PC-9 (cell line): ENCODE measurements at regions not wholly inside any gene's neighbourhood (a gene's known extent, or its start where the extent isn't known, plus 50 kb on each side); places are given as distances from the start of the nearest gene placed in this dataset.

Experiments used
- BruUV-seq: library from RNA; stranded (reverse); fragments of 400-500 nt; replicated peaks from 2 replicates; lab custom pipeline; 2021; lab: Mats Ljungman, UMichigan
- CTCF ChIA-PET: fragments of 300-600 bp; sonication (Branson Sonifier 250); formaldehyde crosslinking; loops from one replicate; lab custom pipeline; 2022; ENCODE audit warnings: antibody characterized with exemption; lab: Charles Lee
- POLR2A ChIA-PET: fragments of 300-600 bp; sonication (Branson Sonifier 250); formaldehyde crosslinking; loops from one replicate; lab custom pipeline; 2022; ENCODE audit warnings: antibody characterized with exemption; ENCODE audit not compliant: unreplicated experiment; lab: Charles Lee
- DNase-seq, 2 experiments: peaks; one replicate each; pipeline versions ENCODE4 v3.0.0 to v3.0.0-alpha.2; 2015 to 2022; ENCODE audit warnings: mixed read lengths in 1 of 2
- H2AFZ ChIP-seq: fragments of 200-600 bp; sonication (generic); 2 replicates; pipeline ENCODE4 v1.8.1; 2017; ENCODE audit warnings: antibody characterized with exemption
- H3F3A ChIP-seq: fragments of 200-600 bp; sonication (generic); 2 replicates; pipeline ENCODE4 v1.8.1; 2017; ENCODE audit warnings: antibody characterized with exemption, mild to moderate bottlenecking, low read depth; ENCODE audit not compliant: insufficient read depth
- H3K27ac ChIP-seq: fragments of 200-600 bp; sonication (generic); 2 replicates; pipeline ENCODE4 v1.6.1; 2016; ENCODE audit warnings: mixed run types
- H3K27me3 ChIP-seq: fragments of 200-600 bp; sonication (generic); 2 replicates; pipeline ENCODE4 v1.6.1; 2016; ENCODE audit warnings: low read depth, mixed run types; ENCODE audit not compliant: insufficient read depth
- H3K36me3 ChIP-seq: fragments of 200-600 bp; sonication (generic); 2 replicates; pipeline ENCODE4 v1.6.1; 2016; ENCODE audit warnings: low read depth, mixed run types
- H3K4me1 ChIP-seq: fragments of 200-600 bp; sonication (generic); replicated peaks from 2 replicates; pipeline ENCODE4 v1.6.1; 2016; ENCODE audit warnings: mixed run types; ENCODE audit not compliant: insufficient read depth
- H3K4me2 ChIP-seq: fragments of 200-600 bp; sonication (generic); 2 replicates; pipeline ENCODE4 v1.6.1; 2017; ENCODE audit warnings: mixed run types
- H3K4me3 ChIP-seq: fragments of 200-600 bp; sonication (generic); 2 replicates; pipeline ENCODE4 v1.6.1; 2016; ENCODE audit warnings: mixed run types
- H3K79me2 ChIP-seq: fragments of 200-600 bp; sonication (generic); 2 replicates; pipeline ENCODE4 v1.6.1; 2017; ENCODE audit warnings: low read depth, mixed run types
- H3K9me2 ChIP-seq: fragments of 200-600 bp; sonication (generic); 2 replicates; pipeline ENCODE4 v1.8.1; 2017; ENCODE audit warnings: mild to moderate bottlenecking; ENCODE audit not compliant: insufficient read depth
- H3K9me3 ChIP-seq: fragments of 200-600 bp; sonication (generic); 2 replicates; pipeline ENCODE4 v1.8.1; 2016; ENCODE audit warnings: low read depth; ENCODE audit not compliant: insufficient read depth
- H4K20me1 ChIP-seq: fragments of 200-600 bp; sonication (generic); 2 replicates; pipeline ENCODE4 v1.8.1; 2017; ENCODE audit not compliant: insufficient read depth
- CTCF ChIP-seq: fragments of 200-600 bp; sonication (generic); conservative IDR thresholded peaks from 2 replicates; pipeline ENCODE4 v1.6.1; 2017; ENCODE audit warnings: mixed run types, antibody characterized with exemption, mild to moderate bottlenecking, moderate library complexity
- EZH2 ChIP-seq: fragments of 200-600 bp; sonication (generic); IDR thresholded peaks from 2 replicates; pipeline ENCODE4 v1.8.0; 2017; ENCODE audit warnings: antibody characterized with exemption, low read depth
- intact Hi-C: fragments of 100-400 bp; cut with micrococcal nuclease; formaldehyde crosslinking; loops from one replicate; pipeline ENCODE4 v1.10.0; 2022; ENCODE audit not compliant: unreplicated experiment

- no peaks in the 10 kb centered on the region for H3K36me3 ChIP-seq
- POLR2A ChIA-PET = no interaction called here
- no peaks in the 10 kb centered on the region for H3K27me3 ChIP-seq
- intact Hi-C loops = no loop called here
- no peaks in the 10 kb centered on the region; the same call in 1 of the 2 replicates for H3K9me3 ChIP-seq
- no peak for TF ChIP-seq EZH2
- no peak for TF ChIP-seq CTCF
- no peaks in the 10 kb centered on the region for H4K20me1 ChIP-seq
- H3F3A ChIP-seq = peaks cover 40% of the 10 kb centered on the region
- BruUV-seq = no TSS peak
- H3K9me2 ChIP-seq = no peaks in the 10 kb centered on the region
- peak overlapping the region; percentile 89 for H3K27ac ChIP-seq
- peak overlapping the region; percentile 68 for H3K4me2 ChIP-seq
- CTCF ChIA-PET = no interaction called here
- no peak overlapping the region for H3K4me3 ChIP-seq
- peaks cover 45% of the 10 kb centered on the region for H3K4me1 ChIP-seq
- no peaks in the 10 kb centered on the region for H3K79me2 ChIP-seq
- H2AFZ ChIP-seq = no peak overlapping the region
- peak; percentile 11 to 83 for DNase-seq
Observed at GRCh38 chr21:26388731-26389231, 184.3 kb downstream of the CYYR1 start.

DNA sequence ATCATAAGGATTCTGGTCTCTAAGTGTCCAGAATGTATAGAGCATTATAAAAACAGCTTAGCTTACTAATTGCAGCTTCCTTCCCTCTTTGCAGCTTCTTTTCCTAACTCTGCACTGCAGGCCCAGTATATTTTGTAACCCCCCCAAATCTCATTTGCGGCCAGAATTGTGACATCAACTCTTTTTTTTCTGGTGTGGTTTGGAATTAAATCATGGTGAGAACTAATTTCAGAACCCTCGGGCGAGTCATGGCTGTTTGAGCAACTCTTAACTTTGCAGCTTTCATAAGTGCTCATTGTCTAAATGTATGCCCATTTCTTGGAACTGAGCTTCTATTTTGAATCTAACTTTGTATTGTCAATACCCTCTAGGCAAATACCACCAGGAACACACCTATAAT lies 187.4 kb downstream of the CYYR1 start:
- no peak overlapping the region for H3K27ac ChIP-seq
- intact Hi-C loops = no loop called here
- H3K9me2 ChIP-seq = no peaks in the 10 kb centered on the region
- BruUV-seq = no TSS peak
- TF ChIP-seq EZH2 (no peak), CTCF (no peak)
- no peaks in the 10 kb centered on the region for H3K36me3 ChIP-seq
- peak in 1 of 2 experiments; percentile 39 for DNase-seq
- H3K4me3 ChIP-seq = no peak overlapping the region
- H3K4me2 ChIP-seq = no peak overlapping the region
- ChIA-PET CTCF (no interaction called here), POLR2A (no interaction called here)
- no peaks in the 10 kb centered on the region for H3K27me3 ChIP-seq
- H3K79me2 ChIP-seq = no peaks in the 10 kb centered on the region
- peaks cover 33% of the 10 kb centered on the region for H3K4me1 ChIP-seq
- peaks cover 28% of the 10 kb centered on the region for H3F3A ChIP-seq
- H4K20me1 ChIP-seq = no peaks in the 10 kb centered on the region
- no peak overlapping the region for H2AFZ ChIP-seq
- no peaks in the 10 kb centered on the region; the same call in 1 of the 2 replicates for H3K9me3 ChIP-seq

- POLR2A ChIA-PET = no interaction called here
- no peak for DNase-seq
- BruUV-seq = no TSS peak
- no peaks in the 10 kb centered on the region for H3K27me3 ChIP-seq
- no peaks in the 10 kb centered on the region for H3K79me2 ChIP-seq
- H3K9me3 ChIP-seq = no peaks in the 10 kb centered on the region
- intact Hi-C loops = no loop called here
- no peak overlapping the region for H3K27ac ChIP-seq
- H3K36me3 ChIP-seq = no peaks in the 10 kb centered on the region
- H4K20me1 ChIP-seq = no peaks in the 10 kb centered on the region
- no peak for TF ChIP-seq CTCF
- H3F3A ChIP-seq = no peaks in the 10 kb centered on the region
- H3K4me1 ChIP-seq = no peaks in the 10 kb centered on the region
- CTCF ChIA-PET = no interaction called here
- H3K4me2 ChIP-seq = no peak overlapping the region
- H3K4me3 ChIP-seq = no peak overlapping the region
- no peak overlapping the region for H2AFZ ChIP-seq
- H3K9me2 ChIP-seq = no peaks in the 10 kb centered on the region
Observed at GRCh38 chr21:26379561-26379960, 193.5 kb downstream of the CYYR1 start.
